ENCODE measurements at regions not wholly inside any gene's neighbourhood (a gene's known extent, or its start where the extent isn't known, plus 50 kb on each side); places are given as distances from the start of the nearest gene placed in this dataset.
"Not testable (repeated sequence)": the region's sequence is repeated elsewhere in the genome, so short reads cannot be mapped to it uniquely, and the experiment has no call there.

DNA sequence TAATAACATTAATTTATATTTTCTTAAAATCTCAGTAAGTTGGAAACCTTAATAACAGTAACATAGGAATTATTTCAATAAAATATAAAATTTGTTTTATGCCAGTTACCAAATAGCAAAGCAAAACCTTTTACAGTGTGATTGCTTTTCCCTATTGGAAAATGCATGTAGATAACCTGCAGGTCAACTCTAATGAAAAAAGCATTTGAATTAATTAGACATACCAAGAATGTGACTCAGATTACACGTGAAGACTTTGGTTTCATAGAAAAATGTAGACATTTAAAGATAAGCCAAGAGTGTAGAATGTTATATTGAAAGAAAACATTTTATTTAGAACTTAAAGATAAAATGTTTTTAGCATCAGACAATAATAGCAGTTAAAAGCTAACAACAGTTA lies 888.1 kb downstream of the TMEM121 start:
- TF ChIP-seq CTCF (IDR thresholded peaks at IDR 0.05; ENCODE audit: insufficient read depth, low read depth, low read length) (no peak), EZH2 (IDR thresholded peaks at IDR 0.05; ENCODE audit: insufficient read depth, low read length) (no peak)
- Histone ChIP-seq H3K36me3 (ENCODE audit: insufficient read depth, low read length) (no peaks in the 10 kb centered on the region), H4K20me1 (ENCODE audit: insufficient read depth, low read length) (no peaks in the 10 kb centered on the region), H3K4me2 (ENCODE audit: low read length) (no peak overlapping the region), H3K9me3 (ENCODE audit: insufficient read depth, low read depth, low read length) (peaks cover 7% of the 10 kb centered on the region), H3K79me2 (ENCODE audit: insufficient read depth, low read length) (no peaks in the 10 kb centered on the region), H2AFZ (ENCODE audit: low read depth, low read length) (no peak overlapping the region), H3K27ac (ENCODE audit: low read depth, low read length) (no peak overlapping the region), H3K9ac (ENCODE audit: low read length) (no peak overlapping the region), H3K4me1 (ENCODE audit: insufficient read depth, low read length) (no peaks in the 10 kb centered on the region), H3K27me3 (ENCODE audit: insufficient read depth, low read length) (no peaks in the 10 kb centered on the region), H3K4me3 (ENCODE audit: insufficient read depth, low read depth, low read length) (no peak overlapping the region)
- no peaks in the 10 kb centered on the region for H3K4me1 Mint-ChIP-seq (ENCODE audit: low read depth, unreplicated experiment)
- no peaks in the 10 kb centered on the region for H3K27me3 Mint-ChIP-seq (ENCODE audit: low read depth, unreplicated experiment)
- H3K27ac Mint-ChIP-seq (ENCODE audit: unreplicated experiment) = no peak overlapping the region
- no peak overlapping the region for H3K4me3 Mint-ChIP-seq (ENCODE audit: unreplicated experiment)
- FAIRE-seq (no peak), DNase-seq (ENCODE audit: low read depth) (no peak)
- H3K36me3 Mint-ChIP-seq (ENCODE audit: low read depth, unreplicated experiment) = no peaks in the 10 kb centered on the region
- peaks cover 10% of the 10 kb centered on the region for H3K9me3 Mint-ChIP-seq (ENCODE audit: unreplicated experiment)

DNA sequence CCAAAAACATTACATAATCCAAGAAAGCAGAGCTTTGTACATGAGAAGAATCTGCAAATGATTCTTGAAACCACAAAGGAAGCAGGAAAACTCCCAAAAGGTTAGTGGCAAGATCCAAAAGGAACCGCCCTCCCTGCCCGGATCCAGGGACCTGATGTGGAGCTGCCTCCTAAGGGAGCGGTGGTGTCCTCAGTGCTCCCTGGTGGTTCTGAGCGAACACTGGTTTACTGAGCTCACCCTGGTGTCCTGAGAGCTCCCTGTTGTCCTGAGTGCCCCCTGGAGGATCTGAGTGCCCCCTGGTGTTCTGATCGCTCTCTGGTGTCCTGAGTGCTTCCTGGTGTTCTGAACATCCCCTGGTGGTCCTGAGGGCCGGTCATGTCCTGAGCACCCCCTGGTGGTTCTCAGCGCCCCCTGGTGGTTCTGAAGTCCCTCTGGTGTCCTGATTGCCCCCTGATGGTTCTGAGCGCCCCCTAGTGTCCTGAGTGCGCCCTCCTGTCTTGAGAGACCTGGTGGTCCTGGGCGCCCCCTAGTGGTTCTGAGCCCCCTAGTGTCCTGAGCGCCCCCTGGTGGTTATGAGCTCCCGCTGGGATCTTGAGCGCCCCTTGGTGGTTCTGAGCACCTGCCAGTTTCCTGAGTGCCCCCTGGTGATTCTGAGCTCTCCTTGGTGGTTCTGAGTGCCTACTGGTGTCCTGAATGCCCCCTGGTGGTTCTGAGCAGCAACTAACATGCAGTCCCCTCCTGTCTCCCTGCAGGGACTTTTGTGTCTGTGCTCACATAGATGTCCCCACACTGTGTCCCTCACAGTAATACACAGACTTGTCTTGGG lies 891.1 kb downstream of the TMEM121 start:
- H3K79me2 ChIP-seq (ENCODE audit: insufficient read depth, low read length) = no peaks in the 10 kb centered on the region
- no peaks in the 10 kb centered on the region for H3K27me3 ChIP-seq (ENCODE audit: insufficient read depth, low read length)
- H3K36me3 ChIP-seq (ENCODE audit: insufficient read depth, low read length) = no peaks in the 10 kb centered on the region
- no peak for TF ChIP-seq CTCF (IDR thresholded peaks at IDR 0.05; ENCODE audit: insufficient read depth, low read depth, low read length)
- no peak for TF ChIP-seq EZH2 (IDR thresholded peaks at IDR 0.05; ENCODE audit: insufficient read depth, low read length)
- H3K4me2 ChIP-seq (ENCODE audit: low read length) = no peak overlapping the region
- FAIRE-seq (no peak), DNase-seq (ENCODE audit: low read depth) (no peak)
- H2AFZ ChIP-seq (ENCODE audit: low read depth, low read length) = no peak overlapping the region
- H3K9me3 ChIP-seq (ENCODE audit: insufficient read depth, low read depth, low read length) = peaks cover 4% of the 10 kb centered on the region
- H4K20me1 ChIP-seq (ENCODE audit: insufficient read depth, low read length) = no peaks in the 10 kb centered on the region
- Mint-ChIP-seq H3K9me3 (ENCODE audit: unreplicated experiment) (peaks cover 10% of the 10 kb centered on the region), H3K36me3 (ENCODE audit: low read depth, unreplicated experiment) (no peaks in the 10 kb centered on the region), H3K4me1 (ENCODE audit: low read depth, unreplicated experiment) (no peaks in the 10 kb centered on the region), H3K27ac (ENCODE audit: unreplicated experiment) (no peak overlapping the region), H3K27me3 (ENCODE audit: low read depth, unreplicated experiment) (no peaks in the 10 kb centered on the region), H3K4me3 (ENCODE audit: unreplicated experiment) (no peak overlapping the region)
- H3K4me1 ChIP-seq (ENCODE audit: insufficient read depth, low read length) = no peaks in the 10 kb centered on the region
- no peak overlapping the region for H3K27ac ChIP-seq (ENCODE audit: low read depth, low read length)
- H3K4me3 ChIP-seq (ENCODE audit: insufficient read depth, low read depth, low read length) = no peak overlapping the region
- H3K9ac ChIP-seq (ENCODE audit: low read length) = no peak overlapping the region

DNA sequence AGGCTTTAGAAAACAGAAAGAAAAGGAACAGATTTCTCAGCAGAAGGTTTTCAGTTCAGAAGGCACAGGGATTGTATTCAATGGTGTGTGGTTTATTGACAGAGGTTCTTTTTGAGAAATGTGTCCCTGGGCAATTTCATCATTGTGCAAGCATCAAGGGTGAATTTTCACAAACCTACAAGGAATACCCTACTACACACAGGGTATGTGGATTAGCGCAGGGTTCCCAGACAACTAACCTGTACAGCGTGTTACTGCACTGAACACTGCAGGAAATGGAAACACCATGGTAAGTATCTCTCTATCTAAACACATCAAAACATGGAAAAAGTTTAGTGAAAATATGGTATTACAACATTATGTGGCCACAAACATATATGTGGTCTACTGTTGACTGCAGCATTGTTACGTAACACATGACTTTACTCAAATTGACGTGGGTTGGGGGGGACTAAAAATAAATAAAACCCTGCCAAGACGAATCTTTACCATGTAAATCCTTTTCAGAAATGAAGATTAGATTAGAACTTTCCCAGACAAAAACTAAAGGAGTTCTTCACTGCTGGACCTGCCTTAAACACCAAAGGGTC lies 893.1 kb downstream of the TMEM121 start:
- H3K36me3 ChIP-seq (ENCODE audit: insufficient read depth, low read length) = no peaks in the 10 kb centered on the region
- no peak overlapping the region for H3K4me3 ChIP-seq (ENCODE audit: insufficient read depth, low read depth, low read length)
- Mint-ChIP-seq H3K36me3 (ENCODE audit: low read depth, unreplicated experiment) (no peaks in the 10 kb centered on the region), H3K27ac (ENCODE audit: unreplicated experiment) (no peak overlapping the region), H3K9me3 (ENCODE audit: unreplicated experiment) (peaks cover 10% of the 10 kb centered on the region), H3K4me3 (ENCODE audit: unreplicated experiment) (no peak overlapping the region), H3K4me1 (ENCODE audit: low read depth, unreplicated experiment) (no peaks in the 10 kb centered on the region), H3K27me3 (ENCODE audit: low read depth, unreplicated experiment) (no peaks in the 10 kb centered on the region)
- DNase-seq (ENCODE audit: low read depth) = no peak
- TF ChIP-seq EZH2 (IDR thresholded peaks at IDR 0.05; ENCODE audit: insufficient read depth, low read length) = no peak
- no peak for TF ChIP-seq CTCF (IDR thresholded peaks at IDR 0.05; ENCODE audit: insufficient read depth, low read depth, low read length)
- no peaks in the 10 kb centered on the region for H3K79me2 ChIP-seq (ENCODE audit: insufficient read depth, low read length)
- no peak overlapping the region for H3K27ac ChIP-seq (ENCODE audit: low read depth, low read length)
- FAIRE-seq = no peak
- no peak overlapping the region for H3K9ac ChIP-seq (ENCODE audit: low read length)
- H4K20me1 ChIP-seq (ENCODE audit: insufficient read depth, low read length) = no peaks in the 10 kb centered on the region
- peaks cover 4% of the 10 kb centered on the region for H3K9me3 ChIP-seq (ENCODE audit: insufficient read depth, low read depth, low read length)
- no peaks in the 10 kb centered on the region for H3K4me1 ChIP-seq (ENCODE audit: insufficient read depth, low read length)
- no peak overlapping the region for H2AFZ ChIP-seq (ENCODE audit: low read depth, low read length)
- no peaks in the 10 kb centered on the region for H3K27me3 ChIP-seq (ENCODE audit: insufficient read depth, low read length)
- H3K4me2 ChIP-seq (ENCODE audit: low read length) = no peak overlapping the region

DNA sequence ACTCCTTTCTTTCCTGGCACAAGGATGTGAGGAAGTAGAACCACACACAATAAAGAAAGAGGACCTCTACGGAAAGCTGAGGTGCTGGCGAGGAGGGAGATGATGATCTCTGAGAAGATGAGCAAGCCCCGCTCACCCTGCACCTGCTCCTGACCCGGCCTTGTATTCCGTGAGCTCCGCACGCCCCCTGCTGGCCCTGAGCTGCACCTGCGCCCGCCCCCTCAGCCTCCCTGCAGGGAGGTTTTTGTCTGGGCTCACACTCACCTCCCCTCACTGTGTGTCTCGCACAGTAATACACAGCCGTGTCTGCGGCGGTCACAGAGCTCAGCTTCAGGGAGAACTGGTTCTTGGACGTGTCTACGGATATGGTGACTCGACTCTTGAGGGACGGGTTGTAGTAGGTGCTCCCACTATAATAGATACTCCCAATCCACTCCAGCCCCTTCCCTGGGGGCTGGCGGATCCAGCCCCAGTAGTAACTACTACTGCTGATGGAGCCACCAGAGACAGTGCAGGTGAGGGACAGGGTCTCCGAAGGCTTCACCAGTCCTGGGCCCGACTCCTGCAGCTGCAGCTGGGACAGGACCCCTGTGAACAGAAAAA lies 895.1 kb downstream of the TMEM121 start:
- peaks cover 10% of the 10 kb centered on the region for H3K9me3 Mint-ChIP-seq (ENCODE audit: unreplicated experiment)
- H3K9me3 ChIP-seq (ENCODE audit: insufficient read depth, low read depth, low read length); H3K9ac ChIP-seq (ENCODE audit: low read length); H2AFZ ChIP-seq (ENCODE audit: low read depth, low read length); H3K4me3 ChIP-seq (ENCODE audit: insufficient read depth, low read depth, low read length); H3K4me2 ChIP-seq (ENCODE audit: low read length); FAIRE-seq; H3K4me1 Mint-ChIP-seq (ENCODE audit: low read depth, unreplicated experiment); H3K79me2 ChIP-seq (ENCODE audit: insufficient read depth, low read length); H3K36me3 Mint-ChIP-seq (ENCODE audit: low read depth, unreplicated experiment); H4K20me1 ChIP-seq (ENCODE audit: insufficient read depth, low read length); H3K36me3 ChIP-seq (ENCODE audit: insufficient read depth, low read length); H3K27me3 ChIP-seq (ENCODE audit: insufficient read depth, low read length); H3K27ac ChIP-seq (ENCODE audit: low read depth, low read length); H3K4me1 ChIP-seq (ENCODE audit: insufficient read depth, low read length); H3K4me3 Mint-ChIP-seq (ENCODE audit: unreplicated experiment); H3K27me3 Mint-ChIP-seq (ENCODE audit: low read depth, unreplicated experiment); H3K27ac Mint-ChIP-seq (ENCODE audit: unreplicated experiment); DNase-seq (ENCODE audit: low read depth): not testable (repeated sequence)
